ENCODE measurements at regions not wholly inside any gene's neighbourhood (a gene's known extent, or its start where the extent isn't known, plus 50 kb on each side); places are given as distances from the start of the nearest gene placed in this dataset.

DNA sequence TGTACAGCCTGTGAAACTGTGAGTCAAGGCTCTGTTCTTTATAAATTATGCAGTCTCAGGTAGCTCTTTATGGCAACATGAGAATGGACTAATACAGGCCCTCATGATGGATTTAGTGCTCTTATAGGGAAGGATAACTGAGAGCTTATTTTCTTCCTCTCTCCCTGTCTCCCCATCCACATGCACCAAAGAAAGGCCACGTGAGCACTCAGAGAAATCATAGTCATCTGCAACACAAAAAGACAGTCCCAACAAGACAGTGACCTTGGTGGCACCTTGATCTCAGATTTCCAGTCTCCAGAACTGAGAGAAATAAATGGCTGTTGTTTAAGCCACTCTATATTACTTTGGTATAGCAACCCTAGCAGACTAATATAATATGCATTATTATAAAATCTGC is 2133.6 kb upstream of the ACO1 start:
- TF ChIP-seq, protein P1, sequence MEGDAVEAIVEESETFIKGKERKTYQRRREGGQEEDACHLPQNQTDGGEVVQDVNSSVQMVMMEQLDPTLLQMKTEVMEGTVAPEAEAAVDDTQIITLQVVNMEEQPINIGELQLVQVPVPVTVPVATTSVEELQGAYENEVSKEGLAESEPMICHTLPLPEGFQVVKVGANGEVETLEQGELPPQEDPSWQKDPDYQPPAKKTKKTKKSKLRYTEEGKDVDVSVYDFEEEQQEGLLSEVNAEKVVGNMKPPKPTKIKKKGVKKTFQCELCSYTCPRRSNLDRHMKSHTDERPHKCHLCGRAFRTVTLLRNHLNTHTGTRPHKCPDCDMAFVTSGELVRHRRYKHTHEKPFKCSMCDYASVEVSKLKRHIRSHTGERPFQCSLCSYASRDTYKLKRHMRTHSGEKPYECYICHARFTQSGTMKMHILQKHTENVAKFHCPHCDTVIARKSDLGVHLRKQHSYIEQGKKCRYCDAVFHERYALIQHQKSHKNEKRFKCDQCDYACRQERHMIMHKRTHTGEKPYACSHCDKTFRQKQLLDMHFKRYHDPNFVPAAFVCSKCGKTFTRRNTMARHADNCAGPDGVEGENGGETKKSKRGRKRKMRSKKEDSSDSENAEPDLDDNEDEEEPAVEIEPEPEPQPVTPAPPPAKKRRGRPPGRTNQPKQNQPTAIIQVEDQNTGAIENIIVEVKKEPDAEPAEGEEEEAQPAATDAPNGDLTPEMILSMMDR (conservative IDR thresholded peaks at IDR 0.05 in 1 of 2, IDR thresholded peaks at IDR 0.05 in 1 of 2; ENCODE audit: extremely low read depth in 1 of 2, insufficient read depth in 1 of 2, low read depth in 1 of 2, low read length in 2 of 2) = no peak
- no peak for TF ChIP-seq EZH2 (IDR thresholded peaks at IDR 0.05; ENCODE audit: borderline replicate concordance, low read length)

All from mammary epithelial cell (primary cell).